Uterus (tissue), 2 donors: ENCODE measurements at regions not wholly inside any gene's neighbourhood (a gene's known extent, or its start where the extent isn't known, plus 50 kb on each side); places are given as distances from the start of the nearest gene placed in this dataset.

Experiments used
- POLR2A ChIP-seq, 2 donors: fragments of 450-650 bp; IDR thresholded peaks; one replicate each; pipeline ENCODE4 v1.6.1; 2016; ENCODE audit warnings: antibody characterized with exemption in 2 of 2, mild to moderate bottlenecking in 1 of 2, moderate library complexity in 1 of 2
- TF ChIP-seq, protein P1 (sequence below), 4 experiments: fragments of 200-600 bp in 2 of 4; fragments of 450-650 bp in 2 of 4; sonication (generic) in 2 of 4; IDR thresholded peaks; one replicate each; pipeline ENCODE4 v1.5.1; 2016 to 2019; ENCODE audit warnings: antibody characterized with exemption in 4 of 4, mild to moderate bottlenecking in 2 of 4, moderate library complexity in 1 of 4

DNA sequence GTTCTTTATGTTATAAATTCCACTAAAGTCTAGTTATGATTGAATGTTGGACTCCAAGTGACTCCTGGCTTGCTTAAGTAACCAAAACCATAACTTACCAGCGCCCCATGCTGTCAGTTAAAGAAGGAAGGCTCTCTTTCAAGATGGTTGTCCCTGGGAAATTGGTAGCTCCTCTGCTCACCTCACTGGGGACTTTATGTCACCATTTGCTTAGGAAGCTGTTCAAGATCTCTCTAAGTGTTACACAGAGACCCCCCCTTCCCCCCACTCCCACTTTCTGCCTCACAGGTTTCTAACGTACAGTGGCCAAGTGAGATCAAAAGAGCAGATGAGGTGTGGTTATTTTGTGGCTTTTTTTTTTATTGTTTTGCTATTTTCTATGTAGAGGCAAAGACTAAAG, 301.8 kb downstream of the AASDHPPT start:
- TF ChIP-seq POLR2A (IDR thresholded peaks at IDR 0.05): no peak
- TF ChIP-seq, protein P1, sequence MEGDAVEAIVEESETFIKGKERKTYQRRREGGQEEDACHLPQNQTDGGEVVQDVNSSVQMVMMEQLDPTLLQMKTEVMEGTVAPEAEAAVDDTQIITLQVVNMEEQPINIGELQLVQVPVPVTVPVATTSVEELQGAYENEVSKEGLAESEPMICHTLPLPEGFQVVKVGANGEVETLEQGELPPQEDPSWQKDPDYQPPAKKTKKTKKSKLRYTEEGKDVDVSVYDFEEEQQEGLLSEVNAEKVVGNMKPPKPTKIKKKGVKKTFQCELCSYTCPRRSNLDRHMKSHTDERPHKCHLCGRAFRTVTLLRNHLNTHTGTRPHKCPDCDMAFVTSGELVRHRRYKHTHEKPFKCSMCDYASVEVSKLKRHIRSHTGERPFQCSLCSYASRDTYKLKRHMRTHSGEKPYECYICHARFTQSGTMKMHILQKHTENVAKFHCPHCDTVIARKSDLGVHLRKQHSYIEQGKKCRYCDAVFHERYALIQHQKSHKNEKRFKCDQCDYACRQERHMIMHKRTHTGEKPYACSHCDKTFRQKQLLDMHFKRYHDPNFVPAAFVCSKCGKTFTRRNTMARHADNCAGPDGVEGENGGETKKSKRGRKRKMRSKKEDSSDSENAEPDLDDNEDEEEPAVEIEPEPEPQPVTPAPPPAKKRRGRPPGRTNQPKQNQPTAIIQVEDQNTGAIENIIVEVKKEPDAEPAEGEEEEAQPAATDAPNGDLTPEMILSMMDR (IDR thresholded peaks at IDR 0.05): no peak
